GM19455 (cell line): ENCODE measurements at regions not wholly inside any gene's neighbourhood (a gene's known extent, or its start where the extent isn't known, plus 50 kb on each side); places are given as distances from the start of the nearest gene placed in this dataset.

ENCODE experiments used
- ATAC-seq: cut with Tn5 transposase; IDR thresholded peaks from one replicate; pipeline ENCODE4 v1.9.1; 2021; ENCODE audit not compliant: unreplicated experiment

GRCh38 chr12:127077262-127078045 lies 1189.5 kb upstream of the TMEM132C start:
- ATAC-seq = no peak

DNA sequence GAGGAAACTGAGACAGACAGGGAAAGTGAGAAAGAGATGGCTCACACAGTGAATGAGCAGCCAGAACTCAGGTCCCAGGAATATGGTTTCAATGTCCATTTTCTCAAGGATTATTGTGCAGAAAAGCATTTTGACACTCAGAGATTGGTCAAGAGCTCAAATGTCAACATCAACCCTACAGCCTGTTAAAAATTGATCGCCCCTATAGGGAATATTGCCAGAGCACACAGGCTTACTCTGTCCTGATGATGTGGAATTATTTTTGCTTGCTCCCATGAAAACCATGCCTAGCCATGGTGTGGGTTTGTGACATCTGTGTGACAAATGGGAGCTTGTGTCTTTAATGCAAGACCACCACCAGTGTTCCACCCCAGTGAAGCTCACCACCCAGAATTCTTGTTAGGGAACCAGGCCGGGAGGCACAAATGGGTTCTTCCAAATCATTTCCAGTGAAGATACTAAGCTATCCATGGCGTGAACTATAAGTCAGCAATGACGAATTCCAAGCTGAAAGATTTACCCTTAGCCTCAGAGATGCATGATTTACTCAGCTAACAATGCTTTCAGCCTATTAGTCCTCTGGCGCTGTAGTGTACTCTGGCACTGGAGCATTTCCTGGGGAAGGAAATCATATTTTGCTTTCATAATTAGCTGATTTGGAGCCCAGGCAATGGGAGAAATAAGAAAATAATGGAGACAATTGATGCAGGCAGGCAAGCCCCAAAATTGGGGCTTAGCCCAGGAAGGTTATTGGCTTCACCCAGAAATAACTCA lies 1188.2 kb upstream of the TMEM132C start:
- no peak for ATAC-seq

GRCh38 chr12:127079636-127080035 lies 1187.3 kb upstream of the TMEM132C start:
- ATAC-seq = no peak

GRCh38 chr12:127081058-127081457 lies 1185.9 kb upstream of the TMEM132C start:
- no peak for ATAC-seq

GRCh38 chr12:127083008-127083949 lies 1183.7 kb upstream of the TMEM132C start:
- ATAC-seq = peak; percentile 90

DNA sequence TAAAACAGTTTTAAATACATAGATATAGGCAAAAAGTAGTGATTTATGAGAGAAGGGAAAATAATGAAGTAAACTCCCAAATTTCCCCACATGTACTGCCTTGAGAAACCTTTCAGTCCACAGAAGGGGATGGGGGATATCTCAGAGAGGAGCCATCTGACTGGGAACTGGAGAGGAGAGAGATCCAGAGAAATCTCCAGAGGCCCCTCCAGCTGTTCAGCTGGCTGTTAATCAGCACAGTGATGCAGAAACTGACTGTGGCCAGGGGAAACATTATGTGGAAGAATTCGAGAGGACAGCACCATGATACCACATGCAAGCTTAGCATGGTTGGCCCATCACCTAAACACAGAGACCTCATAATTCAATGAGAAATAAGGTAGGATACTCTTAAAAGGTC lies 1165.9 kb upstream of the TMEM132C start:
- no peak for ATAC-seq

DNA sequence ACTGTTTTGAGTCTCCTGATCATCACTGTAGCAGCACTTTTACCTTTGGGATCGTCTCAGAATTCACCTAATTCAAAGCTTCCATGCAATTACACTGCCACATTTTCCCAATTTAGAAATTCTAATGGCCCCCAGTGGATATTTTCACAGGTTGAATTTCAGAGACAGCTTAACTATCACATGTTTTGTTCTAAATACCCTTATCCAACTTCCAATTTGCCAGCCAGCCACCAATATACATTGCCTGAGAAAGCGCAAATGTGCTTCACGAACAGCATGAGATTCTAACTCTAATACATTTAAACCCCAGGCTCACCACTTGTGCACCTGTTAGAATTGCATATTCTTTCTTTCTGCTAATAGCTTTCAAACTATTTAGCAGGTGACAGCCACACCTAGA lies 1160.9 kb upstream of the TMEM132C start:
- ATAC-seq = no peak

DNA sequence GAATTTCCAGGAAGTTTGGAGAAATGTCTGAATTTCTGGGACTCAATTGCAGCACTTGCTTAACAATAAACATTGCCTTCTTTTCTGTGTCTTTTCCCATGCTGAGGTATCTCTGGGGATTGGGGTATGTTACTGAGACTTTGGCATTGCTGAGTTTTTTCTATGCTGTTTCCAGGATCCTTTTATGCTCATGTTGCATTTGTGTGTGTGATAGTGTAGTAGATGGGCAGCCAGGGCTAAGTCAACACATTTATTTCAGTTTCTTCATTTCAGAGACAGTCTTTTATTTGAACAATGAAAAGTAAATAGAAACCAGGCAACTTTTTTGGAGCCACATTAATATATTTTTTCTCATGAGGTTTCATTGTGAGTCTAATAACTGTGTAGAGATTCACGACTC lies 1160.3 kb upstream of the TMEM132C start:
- no peak for ATAC-seq

GRCh38 chr12:127107744-127108143 lies 1159.2 kb upstream of the TMEM132C start:
- no peak for ATAC-seq

DNA sequence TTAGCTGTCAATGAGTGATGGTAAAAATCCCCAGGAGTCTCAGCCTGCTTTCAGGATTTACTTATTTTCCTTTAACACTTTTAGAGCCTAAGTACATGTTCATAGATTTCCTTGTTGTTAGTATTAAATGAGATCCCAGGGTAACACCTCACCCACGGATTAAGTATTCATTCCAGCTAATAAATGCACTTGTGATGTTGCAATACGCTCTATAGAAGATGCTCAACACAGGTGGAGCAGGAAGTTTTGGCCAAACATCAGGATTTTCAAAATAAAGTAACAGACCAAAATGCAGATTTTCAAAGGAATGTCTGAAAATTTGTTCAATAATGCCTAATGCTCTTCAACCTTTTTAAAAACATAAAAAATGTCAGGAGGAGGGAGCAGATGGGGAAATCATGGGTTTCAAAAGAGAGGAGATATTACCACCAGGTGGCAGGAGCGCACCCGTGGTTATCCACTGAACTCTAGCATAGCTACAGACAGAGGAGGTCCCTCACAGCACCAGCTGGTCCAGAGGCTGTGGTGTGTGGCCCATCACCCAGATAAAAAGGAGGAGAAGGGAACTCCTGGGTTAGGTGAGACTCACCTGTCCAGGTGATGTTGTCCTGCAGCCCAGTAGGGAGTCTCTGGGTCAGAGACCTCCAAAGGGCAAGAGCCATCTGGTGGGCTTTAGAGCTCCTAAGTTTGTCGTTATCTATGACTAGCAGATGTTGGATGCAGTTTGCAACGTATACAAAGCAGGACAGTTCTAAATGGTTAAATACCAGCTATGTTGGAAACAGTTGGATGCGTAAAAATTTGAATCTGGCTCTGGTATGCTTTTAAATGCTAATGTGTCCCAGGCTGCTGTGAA lies 1158.4 kb upstream of the TMEM132C start:
- no peak for ATAC-seq

DNA sequence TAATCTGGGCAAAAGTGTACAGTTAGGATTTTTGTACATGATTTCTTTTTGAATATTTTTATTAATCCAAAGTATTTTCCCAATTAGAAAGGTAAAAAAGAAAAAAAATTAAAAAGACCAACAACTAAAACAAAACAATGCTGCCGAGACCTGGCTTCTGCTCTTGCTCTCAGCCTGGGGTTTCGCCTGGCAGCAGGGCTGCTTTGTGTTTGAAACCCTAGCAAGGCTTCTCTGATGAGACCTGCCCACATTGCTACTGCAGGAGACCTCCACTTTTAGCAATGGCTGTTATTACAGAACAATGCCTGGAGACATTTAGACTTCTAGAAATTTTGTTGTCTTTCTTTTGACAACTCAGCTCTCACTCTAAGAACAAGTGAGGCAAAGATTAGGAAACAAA lies 1153.0 kb upstream of the TMEM132C start:
- no peak for ATAC-seq

DNA sequence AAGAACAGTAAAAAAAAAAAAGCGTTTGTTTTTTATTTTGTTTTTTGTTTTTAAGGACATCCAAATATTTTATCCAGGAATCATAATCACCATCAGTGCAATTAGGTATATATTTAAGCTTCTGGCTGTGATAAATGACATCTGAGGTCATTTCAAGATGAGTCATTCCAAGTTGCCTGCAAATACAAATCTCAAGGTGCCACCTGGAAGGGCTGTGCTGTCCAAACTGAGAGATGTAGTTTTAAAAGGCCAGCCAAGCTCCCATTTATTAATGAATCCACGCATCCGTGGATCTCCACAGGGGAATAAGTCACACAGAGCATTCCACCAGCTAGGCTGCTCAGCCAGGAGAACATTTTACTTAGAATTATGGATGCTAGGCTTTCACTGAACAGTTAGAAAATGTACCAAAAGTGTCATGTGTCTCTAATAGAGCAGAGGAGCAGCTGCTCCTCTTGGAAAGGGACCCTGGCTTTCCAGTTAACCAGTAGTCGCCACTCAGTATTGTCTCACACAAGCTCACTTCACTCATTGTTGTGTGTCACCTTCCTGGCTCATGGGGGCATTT lies 1151.4 kb upstream of the TMEM132C start:
- no peak for ATAC-seq

DNA sequence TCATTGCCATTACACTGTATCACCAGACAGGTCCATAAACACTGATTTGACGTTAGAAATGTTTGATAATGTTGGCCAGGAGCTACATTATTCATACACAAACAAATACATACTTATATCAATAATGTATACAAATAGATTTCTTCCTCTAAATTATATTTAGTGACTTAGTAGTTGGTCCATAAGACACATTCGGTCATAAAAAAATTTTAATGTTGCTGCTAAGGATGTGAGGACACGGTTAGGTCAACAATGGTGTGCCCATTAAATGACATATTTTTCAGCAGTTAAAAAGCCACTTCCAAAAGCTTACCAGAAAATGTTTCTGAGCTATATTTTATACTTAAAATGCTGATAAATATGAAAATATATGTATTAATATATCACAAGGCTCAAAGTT lies 1148.7 kb upstream of the TMEM132C start:
- ATAC-seq = no peak

- no peak for ATAC-seq
These were observed 1147.3 kb upstream of the TMEM132C start for GRCh38 chr12:127119600-127120140.

DNA sequence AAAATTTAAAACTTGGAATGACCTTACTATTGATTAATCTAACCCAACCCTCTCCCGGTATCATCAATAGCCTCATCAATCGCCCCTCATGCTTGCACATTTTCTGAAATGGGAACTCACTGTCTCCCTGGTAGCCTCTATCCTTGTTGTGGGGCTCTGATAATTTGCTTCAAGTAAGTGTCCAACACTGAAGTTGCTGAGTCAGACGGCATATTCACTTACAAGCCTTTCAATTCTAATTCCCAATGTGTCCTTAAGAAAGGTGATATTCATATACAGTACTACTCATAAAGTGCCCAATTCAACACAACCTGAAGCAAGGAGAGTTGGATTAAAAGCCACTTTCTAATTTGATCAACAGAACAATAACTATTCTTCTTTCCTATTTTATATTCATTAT lies 1146.1 kb upstream of the TMEM132C start:
- no peak for ATAC-seq

- no peak for ATAC-seq
These were observed 1145.4 kb upstream of the TMEM132C start for GRCh38 chr12:127121494-127122084.

GRCh38 chr12:127125607-127126259 lies 1141.2 kb upstream of the TMEM132C start:
- ATAC-seq = peak; percentile 74

- ATAC-seq = no peak
These were observed 1140.7 kb upstream of the TMEM132C start for GRCh38 chr12:127126260-127126628.

GRCh38 chr12:127127897-127128296 lies 1139.1 kb upstream of the TMEM132C start:
- ATAC-seq = no peak
